GM18873 (cell line): ENCODE measurements at regions not wholly inside any gene's neighbourhood (a gene's known extent, or its start where the extent isn't known, plus 50 kb on each side); places are given as distances from the start of the nearest gene placed in this dataset.

ENCODE experiments used
- ATAC-seq: cut with Tn5 transposase; IDR thresholded peaks from one replicate; pipeline ENCODE4 v1.9.1; 2021; ENCODE audit warnings: mild to moderate bottlenecking, moderate library complexity, moderate number of reproducible peaks; ENCODE audit not compliant: unreplicated experiment, low FRiP score

- no peak for ATAC-seq
Observed at GRCh38 chr9:95634536-95634935, 117.8 kb upstream of the PTCH1 start.

- ATAC-seq = no peak
Observed at GRCh38 chr9:95634114-95634513, 117.3 kb upstream of the PTCH1 start.

DNA sequence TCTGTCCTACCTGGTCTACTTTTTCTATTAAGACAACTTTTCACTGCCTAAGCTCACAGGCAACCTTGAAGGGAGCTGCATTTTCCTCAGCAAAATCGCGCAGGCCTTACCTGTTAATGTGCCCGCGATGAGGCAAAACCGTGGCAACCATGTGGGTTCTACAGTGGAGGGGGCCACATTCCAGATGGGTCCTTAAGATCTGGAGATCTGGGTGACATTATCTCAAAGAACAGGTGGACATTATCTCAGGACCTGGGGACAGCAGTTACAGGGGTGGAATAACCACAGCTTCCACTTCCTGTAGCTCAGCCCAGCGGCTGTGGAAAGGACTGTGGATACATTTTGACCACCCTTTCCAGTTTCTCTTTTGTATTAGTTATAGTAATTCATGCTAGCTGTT is 112.8 kb upstream of the PTCH1 start:
- no peak for ATAC-seq

DNA sequence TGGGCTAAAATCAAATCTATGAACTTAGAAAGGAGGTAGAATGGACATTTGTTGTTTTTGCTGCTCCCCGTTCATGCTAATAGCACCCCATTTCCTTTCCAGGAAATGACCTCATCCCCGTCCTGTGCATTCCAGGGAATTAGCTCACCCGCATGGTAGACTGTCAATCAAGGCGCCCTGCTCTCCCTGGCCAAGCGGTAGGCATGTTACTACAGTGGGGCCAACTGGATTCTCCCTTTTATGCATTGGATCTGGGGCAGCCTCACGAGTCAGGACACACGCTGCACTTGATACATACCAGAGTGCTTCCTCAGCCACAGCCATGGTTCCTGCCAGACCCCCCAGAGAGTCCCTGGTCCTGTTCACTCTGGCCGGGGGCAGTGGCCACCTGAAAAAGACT is 111.0 kb upstream of the PTCH1 start:
- no peak for ATAC-seq

- no peak for ATAC-seq
Observed at GRCh38 chr9:95626885-95627558, 110.3 kb upstream of the PTCH1 start.

DNA sequence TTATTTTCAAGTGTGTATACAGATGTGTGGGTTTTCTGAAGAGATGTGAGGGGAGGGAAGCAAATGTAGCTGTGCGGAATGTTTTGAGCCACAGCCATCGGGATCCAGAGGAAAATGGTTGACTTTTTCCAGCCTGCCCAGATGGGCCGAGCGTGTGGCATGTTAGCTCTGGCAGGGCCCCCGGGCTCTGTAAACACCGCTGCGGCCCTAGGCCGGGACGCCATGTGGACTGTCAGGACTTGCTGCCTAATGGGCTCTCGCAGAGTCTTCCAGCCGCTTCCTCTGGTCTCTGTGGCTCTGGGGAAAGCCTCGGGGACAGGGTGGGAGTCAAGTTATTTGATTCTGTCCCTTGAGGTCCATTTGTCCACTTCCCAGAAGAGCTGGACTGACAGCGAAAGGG is 109.6 kb upstream of the PTCH1 start:
- no peak for ATAC-seq

DNA sequence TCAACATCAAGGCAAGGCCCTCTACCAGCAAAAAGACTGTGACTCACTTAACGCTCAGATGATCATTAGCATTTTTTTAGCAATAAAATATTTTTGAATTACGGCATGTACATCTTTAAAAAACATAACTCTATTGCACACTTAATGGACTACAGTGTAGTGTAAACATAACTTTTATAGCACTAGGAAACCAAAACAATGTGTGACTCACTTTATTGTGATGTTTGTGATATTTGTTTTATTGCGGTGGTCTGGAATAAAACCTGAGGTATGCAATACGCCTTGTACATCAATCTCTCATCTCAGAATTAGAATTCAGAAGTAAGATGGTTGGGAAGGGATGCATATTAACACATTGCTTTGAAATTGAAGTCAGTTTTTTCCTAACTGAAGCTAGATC is 106.9 kb upstream of the PTCH1 start:
- no peak for ATAC-seq

DNA sequence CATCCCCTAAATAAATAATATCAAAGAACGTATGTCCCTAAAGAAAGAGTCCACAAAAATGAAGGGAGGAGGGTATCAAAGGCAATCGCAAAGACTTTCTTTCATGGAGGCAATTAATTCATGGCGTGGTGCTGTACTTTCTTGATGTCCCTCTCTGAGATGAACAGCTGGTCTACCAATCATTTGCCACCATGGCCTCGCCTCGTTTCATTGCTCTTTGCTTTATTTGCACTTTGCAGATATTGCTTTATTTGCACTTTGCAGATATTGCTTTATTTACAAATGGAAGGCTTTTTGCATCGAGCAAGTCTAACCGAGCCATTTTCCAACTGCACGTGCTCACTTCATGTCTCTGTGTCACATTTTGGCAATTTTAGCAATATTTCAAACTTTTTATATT is 104.0 kb upstream of the PTCH1 start:
- ATAC-seq = no peak

- no peak for ATAC-seq
Observed at GRCh38 chr9:95620314-95620713, 103.5 kb upstream of the PTCH1 start.

DNA sequence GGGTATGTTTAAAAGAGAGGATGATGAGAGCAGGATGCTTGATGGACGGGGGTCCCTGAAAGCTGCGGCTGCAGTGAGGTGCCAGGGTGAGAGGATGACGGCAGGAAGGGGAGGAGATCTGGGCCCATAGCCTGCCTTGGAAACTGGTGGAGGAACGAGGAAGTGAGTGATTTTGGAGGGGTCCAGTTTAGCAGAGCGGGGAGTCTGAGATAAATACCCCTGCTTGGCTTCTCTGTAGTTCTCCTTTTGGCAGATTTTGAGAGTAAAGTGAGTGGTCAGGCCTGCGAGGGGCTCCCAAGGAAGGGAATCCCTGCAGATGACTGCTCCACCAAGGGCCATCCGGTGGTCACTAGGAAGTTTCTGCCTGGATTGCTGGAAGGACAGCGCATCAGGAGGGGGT is 98.5 kb upstream of the PTCH1 start:
- ATAC-seq = no peak

- no peak for ATAC-seq
Observed at GRCh38 chr9:95613670-95614069, 96.9 kb upstream of the PTCH1 start.

- ATAC-seq = no peak
Observed at GRCh38 chr9:95611354-95611753, 94.6 kb upstream of the PTCH1 start.

DNA sequence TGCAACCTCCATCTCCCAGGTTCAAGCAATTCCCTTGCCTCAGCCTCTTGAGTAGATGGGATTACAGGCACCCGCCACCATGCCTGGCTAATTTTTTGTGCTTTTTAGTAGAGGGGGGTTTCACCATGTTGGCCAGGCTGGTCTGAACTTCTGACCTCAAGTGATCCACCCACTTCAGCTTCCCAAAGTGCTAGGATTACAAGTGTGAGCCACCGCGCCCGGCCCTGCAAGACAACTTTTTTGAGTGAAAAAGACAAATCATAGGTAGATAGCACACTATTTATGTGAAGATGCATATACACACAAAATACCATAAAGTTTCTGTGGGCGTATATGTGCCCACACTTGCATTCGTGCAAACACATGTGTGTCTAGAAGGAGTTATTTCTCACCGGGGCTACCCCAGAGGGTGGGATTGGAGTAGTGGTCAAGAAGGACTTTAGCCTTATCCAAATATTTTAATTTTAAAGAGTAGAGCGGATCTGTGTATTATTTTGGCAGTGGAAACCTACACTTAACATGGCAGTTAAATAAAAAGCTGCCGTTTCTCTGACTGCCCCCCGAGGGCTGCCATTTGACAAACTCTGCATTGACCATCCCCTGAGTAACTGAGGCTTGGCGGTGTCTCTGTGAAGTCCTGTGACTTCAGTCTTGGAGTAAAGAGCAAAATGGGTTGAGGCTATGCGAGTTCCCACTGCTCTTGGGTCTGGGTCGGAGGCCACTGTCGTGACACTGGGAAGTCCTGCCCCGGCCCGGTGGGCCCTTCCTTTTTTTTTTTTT is 93.4 kb upstream of the PTCH1 start:
- no peak for ATAC-seq

- ATAC-seq = no peak
Observed at GRCh38 chr9:95609426-95609825, 92.7 kb upstream of the PTCH1 start.

DNA sequence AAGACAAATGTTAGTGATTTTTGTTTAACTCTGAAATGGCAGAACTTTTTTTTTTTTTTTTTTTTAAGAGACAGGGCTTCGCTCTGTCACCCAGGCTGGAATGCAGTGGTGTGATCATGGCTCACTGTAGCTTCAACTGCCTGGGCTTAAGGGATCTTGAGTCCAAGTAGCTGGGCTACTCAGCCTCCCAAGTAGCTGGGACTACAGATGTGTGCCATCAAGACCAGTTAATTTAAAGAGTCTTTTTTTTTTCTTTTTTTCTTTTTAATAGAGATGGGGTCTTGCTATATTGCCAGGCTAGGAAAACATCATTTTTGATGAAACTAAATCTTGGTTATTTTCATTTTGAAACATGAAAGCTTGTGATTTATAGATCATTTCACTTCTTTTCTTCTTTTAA is 91.6 kb upstream of the PTCH1 start:
- no peak for ATAC-seq

- no peak for ATAC-seq
Observed at GRCh38 chr9:95607507-95607906, 90.7 kb upstream of the PTCH1 start.

GRCh38 chr9:95606489-95607350 is 89.9 kb upstream of the PTCH1 start:
- no peak for ATAC-seq

GRCh38 chr9:95605816-95606488 is 89.2 kb upstream of the PTCH1 start:
- ATAC-seq = no peak

- ATAC-seq = no peak
Observed at GRCh38 chr9:95605101-95605500, 88.3 kb upstream of the PTCH1 start.

DNA sequence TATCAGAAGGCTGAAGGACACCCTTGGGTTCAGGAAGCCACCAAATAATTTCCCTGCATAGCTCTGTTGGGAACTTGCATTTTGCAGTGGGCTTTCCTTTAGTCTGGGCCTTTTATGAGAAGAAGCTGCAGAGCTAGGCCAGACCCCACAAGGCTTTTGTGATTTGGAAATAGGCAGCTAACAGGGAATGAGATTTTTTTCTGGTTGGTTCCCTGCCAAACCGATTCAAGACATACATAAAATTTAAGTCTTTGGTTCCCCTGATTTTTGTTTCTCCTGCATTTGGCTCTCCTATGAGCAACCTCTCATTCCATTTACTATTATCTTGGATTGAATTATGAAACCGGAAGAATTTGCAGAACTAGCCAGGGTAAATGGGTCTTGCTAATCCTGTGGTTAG is 81.5 kb upstream of the PTCH1 start:
- ATAC-seq = no peak
